COLO668 (cell line): ENCODE measurements at regions not wholly inside any gene's neighbourhood (a gene's known extent, or its start where the extent isn't known, plus 50 kb on each side); places are given as distances from the start of the nearest gene placed in this dataset.
A peak's percentile ranks its signal among the peaks of the same experiment; 100 is the strongest.

Experiments
- DNase-seq: peaks from one replicate; lab custom pipeline; 2025; ENCODE audit not compliant: unreplicated experiment; lab: John Stamatoyannopoulos, UW

DNA sequence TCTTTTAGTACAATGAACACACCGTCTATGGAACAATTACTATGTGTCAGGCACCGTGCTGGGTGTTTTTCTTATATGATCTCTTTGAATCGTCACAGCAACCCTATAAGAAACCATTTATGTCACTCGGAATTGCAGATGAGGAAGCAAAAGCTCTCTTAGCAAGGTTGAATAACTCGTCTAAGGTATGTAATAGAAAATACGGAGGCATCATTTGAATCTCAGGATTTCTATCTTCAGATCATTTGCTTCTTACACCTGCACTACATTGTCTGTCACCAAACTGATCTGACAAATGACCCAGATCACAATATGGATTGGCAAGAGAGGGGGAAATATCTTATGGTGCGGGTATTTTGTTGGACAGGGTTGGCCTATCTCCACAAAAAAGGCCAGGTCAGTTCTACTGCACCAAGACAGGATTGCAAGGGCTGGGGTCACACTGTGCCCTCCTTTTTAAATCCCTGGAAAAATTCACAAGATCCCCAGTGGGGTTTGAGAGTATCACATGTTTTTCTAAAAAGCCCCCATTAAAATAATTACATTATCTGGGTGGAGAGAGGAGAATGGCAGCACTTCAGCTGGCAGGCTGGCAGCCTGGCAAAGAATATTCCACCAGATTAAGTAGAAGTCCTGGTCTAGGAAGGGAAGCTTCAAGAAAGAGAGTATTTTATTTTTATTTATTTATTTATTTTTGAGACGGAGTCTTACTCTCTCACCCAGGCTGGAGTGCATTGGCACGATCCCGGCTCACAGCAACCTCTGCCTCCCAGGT is 110.7 kb upstream of the CLMP start:
- no peak for DNase-seq

DNA sequence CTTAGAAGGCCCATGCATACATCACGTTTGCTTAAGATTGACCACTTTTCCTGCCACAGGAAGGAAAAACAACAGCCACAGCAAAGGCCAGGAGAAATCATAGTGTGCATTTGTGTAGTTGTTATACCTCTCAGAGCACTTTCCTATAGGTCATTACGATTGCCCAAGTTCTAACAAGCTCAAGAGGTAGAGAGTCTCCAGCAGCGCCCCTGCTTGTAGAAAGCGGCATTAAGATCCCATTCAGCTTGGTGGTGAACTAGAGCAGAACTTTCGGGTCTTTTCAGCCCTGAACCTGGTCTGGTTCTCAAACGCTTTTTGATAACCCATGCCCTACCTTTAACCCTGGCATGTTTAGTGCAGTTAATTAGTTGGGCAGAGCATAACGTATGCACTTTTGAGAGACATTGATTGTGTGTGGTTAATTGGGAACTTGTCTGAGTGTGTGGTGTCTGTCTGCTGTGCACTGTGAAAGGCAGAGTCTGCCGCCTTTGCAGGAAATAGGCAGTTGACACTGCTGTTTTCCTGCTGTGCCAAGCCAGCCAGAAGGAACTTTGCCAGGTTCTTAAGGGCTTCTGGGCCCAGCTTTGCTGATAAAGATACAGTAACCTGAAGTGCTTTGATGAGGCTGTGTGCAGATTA is 109.9 kb upstream of the CLMP start:
- no peak for DNase-seq

DNA sequence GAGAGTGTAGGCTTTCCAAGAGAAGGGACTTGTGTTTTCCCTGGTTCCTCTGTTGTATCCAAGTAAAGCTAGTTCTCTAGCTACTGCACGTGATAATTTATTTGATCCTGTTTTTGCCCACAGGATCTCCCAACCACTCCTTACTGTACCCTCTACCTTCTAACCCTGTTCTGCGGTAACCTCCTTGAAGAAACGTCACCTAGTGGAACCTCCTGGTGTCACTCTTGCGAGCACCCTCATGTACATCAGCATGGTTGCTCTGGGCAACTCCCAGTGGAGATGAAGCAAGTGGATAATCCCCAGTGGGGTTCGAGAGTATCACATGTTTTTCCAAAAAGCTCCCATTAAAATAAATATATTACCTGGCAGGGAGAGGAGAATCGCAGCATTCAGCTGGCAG is 108.9 kb upstream of the CLMP start:
- DNase-seq: no peak

DNA sequence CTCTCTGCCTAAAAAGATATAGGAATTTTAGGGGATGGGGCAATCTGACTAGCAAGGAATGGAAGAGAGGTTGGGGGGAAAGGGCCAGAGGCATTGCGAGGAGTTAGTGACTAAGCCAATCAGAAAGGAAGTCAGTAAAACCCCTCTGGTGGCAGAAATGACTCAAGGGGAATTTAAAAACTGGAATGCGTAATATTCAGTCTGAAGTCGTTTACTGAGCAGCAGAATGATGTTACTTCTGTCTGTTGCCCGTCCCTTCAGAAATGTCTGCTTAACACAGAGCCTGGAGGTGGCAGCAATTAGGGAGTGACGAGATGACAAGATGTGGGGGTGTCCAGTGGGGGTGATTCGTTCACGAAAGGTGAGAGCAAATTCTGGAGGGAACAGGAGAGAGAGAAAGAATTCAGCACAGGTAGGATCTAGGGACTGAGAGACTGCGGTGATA is 107.7 kb upstream of the CLMP start:
- no peak for DNase-seq

DNA sequence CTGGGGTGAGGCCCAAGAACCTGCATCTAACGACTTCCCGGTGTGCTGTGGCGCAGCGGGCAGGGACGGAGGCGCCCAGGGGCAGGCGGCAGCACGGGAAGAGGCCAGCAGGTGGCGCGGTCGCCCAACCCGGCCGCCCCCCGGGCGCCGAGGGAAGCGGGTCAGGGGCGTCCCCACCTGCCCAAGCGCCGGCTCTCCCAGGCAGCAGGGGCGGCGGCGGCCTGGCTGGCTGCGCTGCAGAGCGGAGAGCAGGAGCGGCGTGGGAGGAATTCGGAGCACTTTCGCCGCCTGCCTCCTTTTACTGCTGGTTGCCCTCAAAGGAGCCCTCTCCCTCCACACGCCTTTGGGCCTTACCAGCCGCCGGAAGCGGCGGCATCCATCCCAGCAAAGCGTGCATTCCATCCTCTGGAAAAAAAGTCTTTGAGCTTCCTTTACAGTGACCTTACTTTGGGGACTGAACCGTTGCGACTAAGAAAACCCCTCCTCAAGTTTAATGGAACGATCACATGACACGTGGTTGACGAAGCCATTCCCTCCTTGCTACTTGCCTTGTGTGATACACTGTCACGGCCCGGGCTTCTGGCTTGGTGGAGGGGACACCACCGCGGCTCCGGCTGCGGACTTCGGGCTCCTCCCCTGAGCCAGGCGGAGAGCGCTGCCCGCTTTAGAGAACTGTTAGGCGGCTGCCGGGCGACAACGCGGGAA is 106.8 kb upstream of the CLMP start:
- peak; percentile 59 for DNase-seq

DNA sequence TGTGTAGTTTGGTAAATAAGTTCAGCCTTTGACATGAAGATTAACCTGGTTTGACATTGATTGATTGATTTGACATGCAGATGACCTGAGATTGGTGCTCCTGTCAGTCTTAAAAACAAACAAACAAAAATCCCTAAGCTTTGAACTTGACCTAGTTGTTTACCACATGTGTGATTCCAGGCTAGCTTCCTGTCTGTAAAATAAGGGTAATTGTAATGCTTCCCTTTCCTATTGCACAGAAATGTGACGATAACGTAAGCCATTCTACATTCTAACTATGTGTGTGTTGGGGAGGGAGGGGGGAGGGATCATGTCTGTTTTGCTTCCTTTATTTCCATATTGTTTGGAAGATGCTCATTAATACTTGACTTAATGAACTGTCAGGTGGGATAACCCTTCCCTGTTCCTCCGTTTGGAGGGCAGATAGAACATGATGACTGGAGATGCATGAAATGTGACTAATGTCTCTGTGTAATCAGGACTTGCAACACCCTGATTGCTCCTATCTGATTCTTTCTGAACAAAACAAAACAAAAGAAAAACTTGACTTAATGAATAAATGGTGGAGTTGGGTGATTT is 106.1 kb upstream of the CLMP start:
- DNase-seq: no peak

DNA sequence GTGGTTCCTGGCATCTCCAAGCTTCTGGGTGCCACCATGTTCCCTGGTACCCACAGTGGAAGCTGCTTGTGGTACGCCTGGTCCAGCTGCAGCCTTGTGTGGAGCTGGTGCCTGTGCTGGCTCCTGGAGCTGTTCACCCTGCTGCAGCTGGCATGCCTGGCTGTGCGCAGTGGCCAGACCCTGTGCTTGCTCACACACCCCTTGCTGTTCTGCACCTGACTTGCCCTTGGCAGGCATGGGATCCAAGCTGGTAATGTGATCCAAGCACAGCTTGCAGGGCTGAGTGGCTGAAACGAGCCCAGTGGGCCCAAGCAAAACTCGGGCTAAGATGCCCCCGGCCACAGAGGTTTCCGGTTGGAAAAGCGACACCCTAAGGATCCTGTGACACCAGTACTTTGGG is 104.7 kb upstream of the CLMP start:
- DNase-seq: no peak

DNA sequence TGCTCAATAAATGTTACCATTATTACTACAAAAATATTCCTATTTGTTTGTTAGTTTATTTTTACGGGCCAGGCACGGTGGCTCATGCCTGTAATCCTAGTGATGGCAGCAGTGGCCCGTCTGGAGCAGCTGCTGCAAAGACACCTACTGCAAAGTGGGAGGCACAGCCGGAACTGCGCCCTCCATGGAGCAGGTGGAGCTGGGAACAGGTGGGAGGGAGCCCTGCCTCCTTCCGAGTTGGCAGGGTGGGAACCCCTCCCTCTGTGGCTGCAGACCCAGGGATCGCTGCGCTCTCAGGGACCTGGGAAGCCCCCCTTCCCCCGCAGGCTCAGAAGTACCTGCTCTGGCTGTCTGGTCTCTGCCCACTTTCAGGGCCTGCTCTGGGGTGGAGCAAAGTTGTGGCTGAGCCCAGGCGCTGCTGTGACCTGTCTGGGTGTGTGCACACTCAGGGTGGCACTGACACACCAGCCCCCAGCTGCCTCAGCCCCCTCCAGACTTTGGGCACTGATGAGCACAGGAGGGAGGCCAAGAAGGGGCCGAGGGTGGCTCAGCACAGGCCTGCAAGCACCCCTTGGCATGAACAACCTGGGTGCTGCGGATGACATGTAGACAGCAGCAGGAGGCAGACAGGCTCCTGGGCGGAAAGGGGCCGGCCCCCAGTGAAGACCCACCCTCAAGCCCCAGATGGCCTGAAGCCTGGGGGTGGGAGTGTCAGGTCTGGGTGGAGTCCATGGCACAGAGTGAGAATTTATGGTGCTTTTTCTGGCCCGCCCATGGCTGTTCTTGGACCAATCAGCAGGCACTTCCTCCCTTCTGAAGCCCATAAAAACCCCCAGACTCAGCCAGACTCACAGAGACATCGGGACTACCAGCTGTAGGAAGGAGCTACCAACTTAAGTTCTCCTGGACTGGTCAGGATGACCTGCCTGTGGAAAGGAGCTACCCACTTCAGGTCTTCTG is 103.7 kb upstream of the CLMP start:
- DNase-seq: no peak

DNA sequence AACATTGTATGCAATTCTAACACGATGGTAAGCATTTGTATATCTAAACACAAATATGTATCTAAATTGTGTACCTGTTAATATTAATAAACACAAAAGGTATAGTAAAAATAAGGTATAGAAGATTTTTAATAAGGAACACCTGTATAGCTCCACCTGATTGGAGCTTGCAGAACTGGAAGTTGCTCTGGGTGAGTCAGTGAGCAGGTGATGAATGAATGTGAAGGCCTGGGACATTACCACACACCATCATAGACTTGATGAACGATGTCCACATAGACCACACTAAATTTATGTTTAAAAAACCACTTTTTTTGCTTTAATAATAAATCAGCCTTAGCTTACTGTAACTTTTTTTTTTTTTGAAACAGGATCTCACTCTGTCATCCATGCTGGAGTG is 97.6 kb upstream of the CLMP start:
- DNase-seq: no peak

DNA sequence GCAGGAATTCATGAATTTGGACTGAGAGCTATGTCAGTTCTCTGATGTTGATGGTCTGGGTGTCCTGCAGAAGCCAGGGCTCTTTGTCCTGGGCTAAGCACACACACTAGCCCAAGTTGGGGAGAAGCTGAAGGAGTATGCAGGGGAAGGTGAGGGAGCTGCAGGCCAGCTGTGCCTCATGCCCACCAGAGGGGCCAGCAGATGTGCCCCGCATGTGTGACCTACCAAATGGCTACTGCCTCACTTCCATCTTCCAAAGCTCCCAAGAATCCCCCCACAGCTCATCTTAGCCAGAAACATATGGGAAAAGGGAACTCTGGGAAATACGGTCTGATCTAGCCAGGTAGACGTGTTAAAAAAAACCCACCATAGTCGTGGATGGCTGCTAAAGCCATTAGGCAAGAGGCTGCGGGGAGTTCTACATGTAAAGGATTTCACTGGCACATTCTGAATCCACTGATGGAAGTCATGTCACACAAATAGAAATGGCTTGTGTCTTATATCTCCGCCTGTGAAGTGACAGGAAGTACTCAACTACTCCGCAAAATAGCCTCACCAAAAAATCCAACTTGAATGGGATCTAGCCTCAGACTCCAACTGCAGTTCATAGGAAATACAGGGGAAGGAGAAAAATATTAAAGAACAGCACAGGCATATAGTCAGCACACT is 96.3 kb upstream of the CLMP start:
- no peak for DNase-seq

DNA sequence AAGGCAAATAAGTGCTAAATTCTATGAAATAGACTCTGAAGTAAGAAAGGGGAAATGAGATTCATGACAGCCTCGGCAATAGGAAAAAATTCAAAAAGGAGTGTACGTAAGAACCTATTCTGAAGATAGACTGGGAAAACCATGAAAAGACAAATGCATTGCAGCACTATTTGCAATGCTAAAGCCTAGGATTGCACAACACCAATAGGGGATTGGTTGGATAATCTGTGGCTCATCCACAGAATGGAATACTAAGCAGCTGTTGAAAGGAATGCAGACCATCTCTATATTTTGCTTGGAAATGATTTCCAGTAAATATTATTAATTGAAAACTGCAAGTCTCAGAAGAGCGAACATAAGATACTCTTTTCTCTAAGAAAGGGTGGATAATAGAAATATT is 91.7 kb upstream of the CLMP start:
- no peak for DNase-seq

DNA sequence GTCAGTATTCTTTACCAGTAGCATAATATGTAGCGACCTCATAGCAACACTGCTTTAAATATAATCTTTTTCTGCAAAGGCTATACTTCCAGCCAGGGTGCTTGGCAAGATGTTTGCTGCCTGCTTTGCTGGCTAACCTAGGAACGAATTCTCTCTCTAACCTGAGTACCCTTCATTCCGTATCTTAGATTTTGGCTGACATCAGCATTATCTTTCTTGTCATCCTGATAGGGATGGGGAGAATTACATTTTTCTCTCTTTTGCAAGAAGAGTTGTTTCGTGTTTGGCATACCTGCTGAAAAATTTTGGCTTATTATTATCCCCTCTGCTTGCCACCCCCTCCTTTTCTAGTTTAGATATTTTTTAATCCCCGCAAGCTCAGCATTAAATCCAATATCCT is 91.2 kb upstream of the CLMP start:
- DNase-seq: no peak

DNA sequence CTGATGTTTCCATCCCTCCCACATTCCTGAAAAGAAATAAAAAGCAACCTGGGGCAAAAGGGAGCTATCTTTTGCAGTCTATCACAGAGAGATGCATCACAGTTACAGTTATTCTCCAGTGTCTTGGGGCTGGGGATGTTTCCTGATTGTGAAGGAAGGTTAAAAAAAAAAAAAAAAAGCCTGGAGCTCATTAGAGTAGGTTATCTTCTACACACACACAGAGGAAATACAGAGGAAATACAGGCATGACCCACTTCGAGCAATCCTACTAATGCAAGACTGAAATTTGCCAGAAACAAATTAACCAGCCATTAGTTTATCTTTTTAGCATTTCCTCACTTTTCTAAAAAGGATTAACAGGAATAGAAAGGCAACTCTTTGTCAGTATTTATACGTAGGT is 89.4 kb upstream of the CLMP start:
- no peak for DNase-seq

DNA sequence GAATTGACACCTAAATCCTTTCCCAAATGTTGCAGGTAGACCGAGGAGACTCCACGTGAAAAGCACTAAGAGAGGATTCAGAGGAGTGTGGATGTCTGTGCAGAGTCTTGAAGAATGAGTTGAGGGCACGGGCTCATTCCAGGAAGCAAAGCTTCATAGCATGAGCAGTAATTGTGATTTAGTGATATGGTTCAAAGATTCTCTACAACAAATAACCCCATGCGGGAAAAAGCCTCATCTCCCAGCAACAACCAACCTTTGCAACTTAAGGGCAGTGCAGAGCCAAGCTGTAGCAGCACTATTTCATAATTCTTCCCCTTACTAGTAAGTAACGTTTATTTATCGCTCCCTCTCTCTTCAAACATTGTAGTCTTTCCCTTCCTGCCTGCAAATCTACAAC is 87.5 kb upstream of the CLMP start:
- no peak for DNase-seq

DNA sequence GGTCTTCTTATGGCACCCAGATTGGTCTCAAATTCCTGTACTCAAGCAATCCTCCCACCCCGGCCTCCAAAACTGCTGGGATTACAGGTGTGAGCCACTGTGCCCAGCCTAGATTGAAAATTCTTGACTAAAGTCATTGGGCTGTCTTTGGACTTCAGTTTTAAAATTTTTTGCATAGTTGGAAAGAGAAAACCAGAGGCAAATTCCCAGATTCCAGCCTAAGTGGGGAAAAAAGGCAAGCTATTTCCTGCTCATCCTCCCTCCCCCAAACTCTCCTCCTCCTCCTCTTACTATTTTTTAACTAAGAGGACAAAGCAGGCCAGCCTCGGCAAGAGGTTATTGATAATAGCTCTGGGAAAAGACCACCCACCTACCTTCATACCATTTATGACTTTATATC is 78.6 kb upstream of the CLMP start:
- no peak for DNase-seq

DNA sequence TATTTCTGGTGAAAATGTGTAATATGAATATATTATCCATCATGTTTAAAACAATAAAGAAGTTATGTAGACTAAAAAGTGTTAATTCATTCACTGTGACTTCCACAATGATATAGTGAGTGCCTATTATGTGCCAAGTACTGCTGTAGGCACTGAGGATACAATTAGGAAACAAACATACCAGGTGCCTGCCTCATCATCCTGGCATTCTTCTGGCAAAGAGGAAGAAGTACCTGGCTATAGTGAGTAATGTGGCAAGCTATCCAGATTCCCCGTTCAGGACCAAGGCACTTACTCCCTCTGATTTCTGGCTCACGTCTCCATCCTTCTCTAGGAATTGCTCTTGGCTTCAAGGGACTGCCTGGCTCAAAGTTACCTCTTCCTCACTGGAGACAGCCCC is 77.5 kb upstream of the CLMP start:
- no peak for DNase-seq

DNA sequence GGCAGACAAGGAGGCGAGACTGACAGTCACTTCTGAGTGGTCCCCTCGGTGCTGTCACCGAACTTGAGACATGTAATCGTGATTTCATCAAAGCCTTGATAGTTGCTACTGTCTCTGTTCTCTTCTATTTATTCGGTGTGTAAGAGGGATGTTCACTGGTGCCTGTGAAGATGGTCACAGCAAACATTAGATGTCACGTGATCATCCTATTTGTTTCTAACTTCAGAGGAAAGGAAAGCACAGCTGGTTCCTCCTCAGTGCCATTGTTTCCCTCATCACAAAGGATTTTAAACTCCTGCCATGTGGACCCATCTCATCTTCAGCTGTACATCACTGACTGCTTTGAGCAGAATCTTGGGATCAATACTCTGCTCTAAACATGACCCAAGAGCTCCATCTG is 73.1 kb upstream of the CLMP start:
- no peak for DNase-seq

DNA sequence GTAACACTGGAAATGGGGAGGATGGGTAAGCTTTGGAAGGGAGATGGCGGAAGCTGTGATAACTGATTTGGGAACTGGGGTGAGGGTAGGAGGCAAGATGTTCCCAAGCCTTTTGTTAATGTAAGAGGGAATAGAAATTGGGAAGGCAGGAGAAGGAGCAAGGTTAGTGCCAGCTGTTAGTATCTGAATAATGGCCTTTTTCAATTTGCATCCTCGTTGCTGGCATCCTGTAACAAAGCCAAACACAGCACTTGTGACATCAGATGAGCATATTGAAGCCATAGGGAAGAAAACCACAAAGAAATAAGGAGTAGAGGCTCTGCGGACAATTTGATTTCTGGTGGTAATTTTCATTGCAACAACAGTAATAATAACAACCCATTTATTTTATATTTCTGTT is 70.9 kb upstream of the CLMP start:
- no peak for DNase-seq

DNA sequence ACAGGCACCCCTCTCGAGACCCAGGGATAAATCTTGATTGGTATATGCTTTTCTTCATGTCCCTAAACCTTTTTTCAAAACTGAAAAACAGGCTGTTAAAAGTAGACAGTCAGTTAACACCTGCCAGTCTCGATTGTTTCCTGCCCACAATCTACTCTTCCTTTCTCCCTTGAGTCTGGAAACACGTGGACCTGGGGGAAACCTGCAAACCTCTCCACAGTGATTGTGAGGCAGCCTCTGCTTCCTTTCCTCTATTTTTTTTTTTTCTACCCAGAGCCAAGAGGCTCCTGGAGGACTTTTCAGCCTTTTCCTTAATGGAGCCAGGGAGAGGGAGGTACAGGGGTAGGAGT is 69.4 kb upstream of the CLMP start:
- DNase-seq: no peak

DNA sequence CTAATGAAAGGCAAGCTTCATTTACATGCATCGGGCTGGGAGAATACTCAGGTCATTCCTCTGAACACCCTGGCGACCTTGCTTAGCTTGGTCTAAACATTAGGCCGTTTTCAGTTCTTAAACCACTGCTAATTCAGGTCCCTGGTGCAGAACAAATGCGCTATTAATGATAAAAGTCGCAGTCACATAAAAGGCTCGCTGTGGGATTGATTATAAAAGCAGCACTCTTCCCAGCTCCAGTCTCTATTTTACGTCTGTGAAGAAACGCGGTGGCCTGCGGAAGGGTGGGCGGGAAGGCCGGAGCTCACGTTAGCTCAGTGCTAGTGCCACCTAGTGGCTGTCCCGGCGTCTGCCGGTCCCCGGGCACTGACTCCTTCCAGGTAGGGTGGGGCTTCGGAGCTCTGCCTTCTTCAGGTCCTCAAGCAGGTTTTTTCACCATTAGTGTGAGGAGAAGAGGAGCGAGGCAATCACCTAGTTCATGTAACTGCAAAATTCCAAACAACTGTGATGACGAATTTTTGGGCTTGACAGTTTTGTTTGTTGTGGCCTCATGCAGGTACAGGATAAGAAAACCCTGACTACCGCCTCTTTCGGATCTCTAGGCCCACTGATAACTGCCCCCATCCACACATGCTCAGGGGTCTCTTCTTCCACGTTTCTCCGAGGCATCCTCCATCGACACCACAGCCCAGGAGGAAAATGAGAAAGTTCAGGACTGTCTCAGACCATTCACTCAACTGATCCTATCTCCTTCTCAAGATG is 66.5 kb upstream of the CLMP start:
- peak; percentile 66 for DNase-seq
